HG03432 (cell line): ENCODE measurements at regions not wholly inside any gene's neighbourhood (a gene's known extent, or its start where the extent isn't known, plus 50 kb on each side); places are given as distances from the start of the nearest gene placed in this dataset.
"Not testable (repeated sequence)": the region's sequence is repeated elsewhere in the genome, so short reads cannot be mapped to it uniquely, and the experiment has no call there.

Experiments
- ATAC-seq: cut with Tn5 transposase; IDR thresholded peaks from one replicate; pipeline ENCODE4 v1.9.1; 2021; ENCODE audit warnings: mild to moderate bottlenecking, moderate library complexity; ENCODE audit not compliant: unreplicated experiment

DNA sequence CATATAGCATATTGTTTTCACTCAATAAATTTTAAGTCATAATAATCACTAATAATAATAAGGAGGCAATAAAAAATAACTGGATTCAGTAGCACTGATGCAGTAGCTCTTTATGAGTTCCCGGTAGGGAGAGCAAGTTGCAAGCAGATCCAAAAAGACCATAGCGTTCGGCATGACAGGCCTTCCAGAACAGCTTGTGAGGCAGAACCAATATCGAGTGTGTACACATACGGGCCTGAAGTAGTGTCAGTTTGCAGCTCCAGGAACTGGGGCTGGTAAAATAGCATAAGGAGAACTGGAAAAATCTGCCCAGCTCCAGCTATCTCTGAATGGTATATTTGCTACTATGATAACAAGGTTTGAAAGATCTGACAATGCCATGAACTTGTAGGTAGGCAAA lies 1607.8 kb upstream of the PIK3C3 start:
- ATAC-seq: no peak

DNA sequence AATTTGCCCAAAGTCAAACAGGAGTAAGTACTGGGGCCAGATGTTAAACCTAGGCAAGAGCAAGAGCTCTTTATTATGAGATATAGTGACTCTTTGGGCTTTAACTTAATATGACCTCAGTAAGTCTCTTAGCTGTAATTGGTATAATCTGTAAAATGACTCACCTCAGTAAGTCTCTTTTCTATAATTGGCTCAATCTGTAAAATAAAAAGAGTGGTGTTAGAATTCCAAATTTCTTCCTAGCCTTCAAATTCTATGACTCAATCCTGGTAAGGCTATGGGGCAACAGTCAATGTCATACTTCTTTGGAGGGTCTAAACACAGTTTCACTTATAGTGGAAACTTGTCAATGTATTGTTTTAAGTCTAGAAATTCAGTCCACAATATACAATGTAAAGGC lies 1608.9 kb upstream of the PIK3C3 start:
- ATAC-seq: no peak

DNA sequence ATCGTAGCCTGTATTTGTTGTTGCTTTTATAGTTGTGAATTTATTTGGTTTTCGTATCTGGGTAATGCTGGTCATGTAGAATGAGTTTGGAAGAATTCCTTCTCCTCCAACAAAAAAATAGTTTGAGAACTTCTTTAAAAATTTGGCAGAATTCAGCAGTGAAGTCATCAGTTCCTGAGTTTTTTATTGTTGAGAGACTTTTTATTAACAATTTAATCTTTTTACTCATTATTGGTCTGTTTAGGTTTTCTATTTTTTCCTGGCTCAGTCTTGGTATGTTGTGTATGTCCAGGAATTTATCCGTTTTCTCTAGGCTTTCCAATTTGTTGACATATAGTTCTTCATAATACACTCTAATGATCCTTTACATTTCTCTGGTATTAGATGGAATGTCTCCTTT lies 1613.3 kb upstream of the PIK3C3 start:
- no peak for ATAC-seq

DNA sequence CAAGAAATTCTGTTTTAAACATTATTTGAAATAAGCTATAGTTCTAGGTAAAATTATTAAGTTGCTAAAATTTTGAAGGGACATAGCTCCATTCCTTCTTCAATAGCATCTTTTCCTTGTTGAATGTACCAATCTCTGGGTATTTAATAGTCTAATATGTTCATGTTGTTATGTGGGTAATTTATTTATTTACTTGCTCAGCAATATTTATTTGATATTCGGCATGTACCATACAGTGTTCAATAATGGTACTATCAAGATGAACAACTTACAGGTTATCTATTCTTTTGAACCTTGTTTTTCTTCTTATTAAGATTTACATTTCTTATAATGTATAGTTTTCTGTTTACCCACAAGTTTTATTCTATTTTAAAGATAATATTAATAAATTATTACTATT lies 1616.8 kb upstream of the PIK3C3 start:
- no peak for ATAC-seq

DNA sequence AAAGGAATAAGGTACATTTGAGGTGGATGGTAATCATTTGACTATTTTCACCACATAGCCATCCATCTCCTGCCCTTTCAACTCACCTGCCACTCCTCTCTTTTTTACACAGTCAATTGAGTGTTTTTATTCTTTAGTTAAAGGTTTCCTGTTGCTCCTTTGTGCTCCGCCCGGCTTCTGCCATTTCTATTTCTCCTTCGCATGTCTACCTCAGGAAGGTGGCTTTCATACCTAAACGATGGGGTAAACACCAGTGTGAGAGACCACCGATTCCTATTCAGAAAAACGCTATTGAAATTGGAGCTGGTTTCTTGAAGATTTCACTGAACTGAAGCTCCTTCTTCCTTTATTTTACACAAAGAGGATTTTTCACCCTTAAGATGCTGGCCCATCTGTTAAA lies 1628.0 kb upstream of the PIK3C3 start:
- no peak for ATAC-seq

DNA sequence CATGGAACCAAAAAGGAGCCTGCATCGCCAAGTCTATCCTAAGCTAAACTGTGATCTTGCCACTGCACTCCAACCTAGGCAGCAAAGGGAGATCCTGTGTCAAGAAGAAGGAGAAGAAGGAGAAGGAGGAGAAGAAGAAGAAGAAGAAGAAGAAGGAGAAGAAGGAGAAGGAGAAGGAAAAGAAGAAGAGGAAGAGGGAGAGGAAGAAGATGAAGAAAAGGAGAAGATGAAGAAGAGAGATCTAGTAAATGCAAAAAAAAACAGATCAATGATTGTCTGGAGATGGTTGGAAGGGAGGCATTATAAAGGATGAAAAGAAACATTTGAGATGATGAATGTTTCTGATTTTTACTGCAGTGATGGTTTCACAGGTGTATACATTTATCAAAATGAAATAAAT lies 1629.0 kb upstream of the PIK3C3 start:
- no peak for ATAC-seq

DNA sequence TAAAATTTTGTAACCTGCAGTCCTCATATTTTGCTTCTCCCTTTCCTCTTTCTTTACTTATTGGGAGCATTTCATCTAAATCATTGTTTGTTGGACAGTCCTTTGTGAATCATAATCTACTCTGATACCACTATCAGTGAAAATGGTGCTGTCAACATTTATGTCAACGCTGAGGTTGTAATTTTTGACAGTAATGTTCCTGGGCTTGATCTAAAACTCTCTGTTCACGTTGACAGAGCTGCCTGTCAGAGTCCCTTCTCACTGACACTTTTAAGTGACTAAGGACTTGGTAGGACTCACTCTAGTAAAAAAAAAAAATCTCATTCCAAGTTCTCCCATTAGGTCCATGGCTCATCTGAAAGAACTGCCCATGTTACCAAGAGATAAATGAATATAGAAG lies 1640.8 kb upstream of the PIK3C3 start:
- ATAC-seq: no peak

DNA sequence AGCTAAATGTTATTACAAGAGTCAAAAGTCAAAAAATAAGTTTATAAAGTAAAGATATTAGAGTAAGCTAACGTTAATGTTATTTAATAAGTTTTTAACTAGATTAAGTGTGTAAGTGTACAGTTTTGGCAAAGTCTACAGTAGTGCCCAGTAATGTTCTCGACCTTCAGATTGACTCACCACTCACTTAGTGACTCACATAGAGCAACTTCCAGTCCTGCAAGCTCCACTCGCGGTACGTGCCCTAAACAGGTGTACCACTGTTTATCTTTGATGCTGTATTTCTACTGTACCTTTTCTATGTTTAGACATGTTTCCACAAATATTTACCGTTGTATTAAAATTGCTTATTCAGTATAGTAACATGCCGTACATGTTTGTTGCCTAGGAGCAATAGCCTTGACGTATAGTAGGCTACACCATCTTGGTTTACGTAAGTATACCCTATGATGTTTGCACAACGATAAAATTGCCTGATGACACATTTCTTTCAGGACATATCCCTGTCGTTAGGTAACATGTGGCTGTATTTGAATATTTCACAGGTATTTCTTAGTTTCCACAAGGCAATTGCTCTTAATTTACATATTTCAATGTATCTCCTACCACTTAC lies 1641.9 kb upstream of the PIK3C3 start:
- no peak for ATAC-seq

DNA sequence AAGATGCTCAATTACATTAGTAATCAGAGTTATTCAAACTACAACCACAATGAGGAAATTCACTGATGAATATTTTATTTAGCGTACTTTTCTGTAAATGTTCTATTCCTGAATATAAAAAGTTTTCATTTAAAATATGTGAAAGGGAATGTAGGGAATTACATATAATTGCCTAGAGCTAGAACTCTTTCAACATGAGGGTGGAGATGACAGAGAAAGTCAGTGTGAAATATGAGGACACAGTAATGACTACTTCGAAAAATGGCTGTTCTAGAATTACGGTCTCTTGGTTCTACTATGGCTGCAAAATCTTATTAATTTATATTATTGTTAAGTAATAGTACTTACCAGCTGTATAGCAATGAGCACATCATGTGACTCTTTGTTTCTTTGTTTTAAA lies 1647.4 kb upstream of the PIK3C3 start:
- no peak for ATAC-seq

DNA sequence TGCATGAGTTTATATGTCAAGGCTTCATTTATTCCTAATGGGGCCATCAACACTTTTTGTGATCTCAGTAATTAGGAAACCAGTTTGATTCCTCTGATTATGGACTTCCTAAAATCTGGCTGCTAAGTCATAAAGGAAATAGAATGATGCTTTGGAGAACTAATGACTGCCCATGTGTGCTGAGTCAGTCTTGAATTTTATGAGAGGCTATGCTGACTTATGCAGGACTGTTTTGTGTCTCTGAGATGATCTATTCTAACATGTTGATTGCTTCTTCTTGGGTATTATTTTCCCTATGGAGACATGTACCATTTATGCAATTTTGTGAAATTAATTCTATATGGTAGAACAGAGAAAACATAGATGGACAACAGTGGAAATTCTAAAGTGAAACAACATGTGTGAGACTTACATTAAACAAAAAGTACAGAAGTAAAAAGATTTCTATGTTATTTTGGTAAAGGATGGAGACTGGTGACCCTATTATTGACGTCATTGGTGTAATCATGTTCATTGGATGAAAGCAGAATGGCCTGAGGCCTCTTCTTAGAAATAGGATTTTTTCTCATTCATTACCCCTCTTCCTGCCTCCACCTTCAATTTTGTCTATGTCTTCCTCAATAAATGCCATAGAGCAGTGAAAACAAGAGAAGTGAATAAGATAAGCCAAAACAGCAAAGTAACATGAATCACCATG lies 1658.2 kb upstream of the PIK3C3 start:
- no peak for ATAC-seq

DNA sequence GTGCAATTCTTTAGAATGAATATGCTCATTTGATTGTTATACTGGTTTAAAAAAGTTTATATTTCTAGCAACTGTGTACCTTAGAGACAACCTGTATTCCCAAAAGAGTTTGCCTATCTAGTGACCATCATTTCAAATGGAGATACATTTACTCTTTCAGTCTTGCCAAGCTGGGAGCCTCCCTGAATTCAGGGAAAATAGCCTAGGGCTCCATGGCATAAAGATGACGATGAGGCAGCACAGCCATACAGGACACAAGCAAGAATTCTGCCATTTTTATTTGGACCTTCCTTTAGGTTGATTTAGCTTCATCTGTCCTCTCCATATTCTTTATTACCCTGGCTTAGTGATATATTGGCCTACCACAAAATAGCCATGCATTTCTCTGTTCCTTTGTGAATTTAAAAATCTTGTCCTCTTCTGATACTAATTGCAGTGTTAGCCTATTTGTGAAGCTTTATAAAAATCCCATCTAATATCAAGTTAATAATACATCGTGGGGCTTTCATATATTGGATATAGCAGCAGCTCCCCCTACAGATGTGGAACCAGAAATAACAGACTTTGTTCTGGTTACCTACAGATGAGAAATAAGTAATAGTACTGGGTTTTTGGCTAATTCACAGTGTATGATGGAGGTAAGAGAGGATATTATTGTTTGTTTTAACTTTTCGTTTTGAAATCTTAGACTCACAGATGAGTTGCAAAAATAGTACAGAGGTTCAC lies 1661.9 kb upstream of the PIK3C3 start:
- ATAC-seq: no peak

DNA sequence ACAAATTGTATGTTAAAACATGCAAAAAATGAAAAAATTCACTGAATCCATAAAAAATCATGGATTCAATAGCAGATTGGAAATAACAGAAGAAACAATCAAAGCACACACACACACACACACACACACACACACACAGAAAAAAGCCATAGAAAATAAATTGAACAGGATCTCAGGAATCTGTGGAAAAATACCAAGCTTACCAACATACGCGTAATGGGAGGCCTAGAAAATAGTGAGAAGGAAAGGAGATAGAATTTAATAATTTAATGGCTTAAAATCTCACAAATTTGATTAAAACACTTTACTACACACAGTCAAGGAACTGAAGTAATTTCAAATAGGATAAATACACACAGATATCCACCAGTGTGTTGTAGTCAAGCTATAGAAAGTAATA lies 1671.5 kb upstream of the PIK3C3 start:
- no peak for ATAC-seq

DNA sequence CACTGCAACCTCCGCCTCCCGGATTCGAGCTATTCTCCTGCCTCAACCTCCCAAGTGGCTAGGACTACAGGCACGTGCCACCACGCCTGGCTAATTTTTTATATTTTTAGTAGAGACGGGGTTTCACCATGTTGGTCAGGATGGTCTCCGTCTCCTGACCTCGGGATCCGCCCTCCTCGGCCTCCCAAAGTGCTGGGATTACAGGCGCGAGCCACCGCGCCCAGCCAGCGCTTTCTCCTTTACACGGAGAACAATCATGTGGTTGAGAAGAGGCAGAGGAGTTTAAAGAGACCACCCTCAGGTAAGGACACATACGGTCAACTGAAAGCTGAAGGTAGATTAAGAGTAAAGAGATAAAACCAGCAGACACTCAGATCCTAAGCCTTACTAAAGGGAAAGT lies 1673.7 kb upstream of the PIK3C3 start:
- not testable (repeated sequence) for ATAC-seq

DNA sequence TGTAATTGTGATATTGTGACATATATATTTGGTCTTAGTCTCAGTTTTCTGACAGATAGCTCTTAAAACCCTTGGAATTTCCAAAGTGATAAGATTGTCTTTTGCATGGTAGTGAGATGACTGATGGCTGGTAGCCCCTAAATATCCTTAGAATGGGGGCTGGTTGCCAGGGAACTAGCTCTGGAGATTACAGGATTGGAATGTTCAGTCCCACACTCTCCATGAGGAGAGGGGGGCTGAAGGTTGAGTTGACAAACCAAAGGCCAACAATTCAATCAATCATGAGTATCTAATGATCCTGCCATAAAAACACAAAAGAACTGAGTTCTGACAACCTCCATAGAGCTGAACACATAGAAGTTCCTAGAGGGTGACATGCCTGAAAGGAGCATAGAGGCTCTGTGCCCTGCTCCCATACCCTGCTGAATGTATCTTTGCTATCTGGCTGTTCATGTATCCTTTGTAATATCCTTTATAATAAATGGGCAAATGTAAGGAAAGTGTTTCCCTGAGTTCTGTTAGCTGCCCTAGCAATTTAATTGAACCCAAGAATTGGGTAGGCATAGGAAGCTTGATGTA lies 1680.3 kb upstream of the PIK3C3 start:
- no peak for ATAC-seq

DNA sequence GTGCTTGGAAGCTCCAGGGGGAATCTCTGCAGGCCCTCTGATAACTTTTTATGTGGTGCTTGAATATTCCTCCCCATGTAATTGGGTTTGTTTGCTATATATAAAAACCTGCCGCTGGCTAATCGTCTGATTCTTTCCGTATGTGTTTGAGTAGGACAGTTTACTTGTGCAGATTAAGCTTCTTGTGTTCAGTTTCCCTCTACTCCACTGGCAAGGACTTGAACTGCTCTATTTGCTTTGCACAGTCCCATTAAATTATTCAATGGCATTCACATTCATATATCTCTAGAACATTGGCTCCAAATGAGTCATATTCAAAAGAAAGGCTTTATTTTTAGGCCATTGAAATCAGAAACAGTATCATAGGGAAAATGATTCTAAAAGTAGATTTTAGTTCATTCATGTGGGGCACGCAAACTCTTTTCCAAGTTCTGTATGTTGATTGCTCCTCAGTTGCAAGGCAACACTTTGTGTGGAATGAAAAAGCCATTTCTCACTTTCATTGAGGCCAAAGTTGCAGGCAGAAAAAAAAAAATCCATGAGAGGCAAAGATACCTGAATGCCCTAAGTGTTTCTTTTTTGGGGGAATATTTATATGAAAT lies 1682.3 kb upstream of the PIK3C3 start:
- ATAC-seq: no peak

DNA sequence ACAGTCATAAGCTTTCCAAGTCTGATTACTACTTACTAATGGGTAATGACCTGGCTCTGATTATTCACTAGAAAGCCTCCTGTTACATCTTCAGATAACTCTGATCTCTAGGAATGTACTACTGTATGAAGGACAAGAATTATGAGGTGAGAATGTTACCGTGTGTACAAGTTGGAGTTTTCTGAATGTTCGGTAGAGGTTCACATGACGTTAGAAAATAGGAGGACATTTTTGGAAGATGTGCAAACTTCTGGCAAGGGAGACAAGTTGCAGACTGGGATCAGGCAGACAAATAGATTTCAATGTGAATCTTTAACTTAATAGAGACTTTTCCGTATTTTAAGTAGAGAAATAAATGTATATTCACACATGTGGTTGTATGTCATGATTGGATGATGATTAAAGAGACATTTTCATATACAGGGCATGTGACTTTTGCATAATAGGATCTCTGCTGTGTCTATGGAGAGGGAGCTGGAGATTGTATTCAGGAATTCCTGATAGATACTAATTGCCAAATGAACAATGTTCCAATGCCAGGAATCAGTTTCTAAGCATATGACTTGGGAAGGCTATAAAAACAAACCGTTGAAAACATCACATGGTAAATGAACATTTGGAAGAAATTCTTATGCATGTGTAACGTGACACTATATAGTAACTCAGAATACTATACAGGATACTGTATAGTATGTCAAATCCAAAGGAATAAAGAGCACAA lies 1695.8 kb upstream of the PIK3C3 start:
- ATAC-seq: no peak

DNA sequence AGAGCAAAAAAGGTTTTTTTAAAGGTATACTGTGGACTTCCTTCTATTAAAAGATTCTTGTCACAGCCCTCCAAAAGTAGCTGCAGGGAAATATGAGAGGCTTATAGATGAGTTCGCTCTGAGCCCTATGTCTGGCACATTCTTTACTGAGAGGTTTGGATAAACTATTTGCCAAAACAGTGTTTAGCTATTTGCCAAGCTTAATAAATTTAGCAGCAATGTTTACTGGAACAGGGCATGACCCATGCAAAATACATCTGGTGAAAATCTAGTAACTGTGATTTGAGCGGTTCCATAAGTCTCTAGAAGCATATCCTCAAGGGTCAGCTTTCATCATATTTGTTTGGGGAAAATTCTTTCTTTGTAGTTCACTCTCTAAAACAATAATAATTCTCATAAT lies 1696.7 kb upstream of the PIK3C3 start:
- ATAC-seq: no peak

DNA sequence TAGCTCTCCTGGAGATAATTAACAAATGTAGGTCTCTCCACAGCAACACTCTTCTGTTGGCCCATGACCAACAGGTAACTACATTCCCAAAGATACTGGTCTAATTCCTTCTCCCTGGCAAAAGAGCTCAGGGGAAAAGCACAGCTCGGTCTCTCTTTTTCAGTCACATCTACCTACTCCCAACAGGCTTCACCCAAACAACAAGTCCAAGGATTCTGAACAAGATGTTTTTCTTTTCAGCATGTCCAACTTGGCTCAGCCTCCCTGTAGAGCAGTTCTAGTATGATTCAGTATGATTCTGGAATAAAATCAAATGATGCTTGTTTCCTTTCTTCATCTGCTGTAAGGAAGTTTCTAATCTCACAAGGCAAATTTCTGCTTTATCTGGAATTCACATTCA lies 1704.8 kb upstream of the PIK3C3 start:
- ATAC-seq: no peak

DNA sequence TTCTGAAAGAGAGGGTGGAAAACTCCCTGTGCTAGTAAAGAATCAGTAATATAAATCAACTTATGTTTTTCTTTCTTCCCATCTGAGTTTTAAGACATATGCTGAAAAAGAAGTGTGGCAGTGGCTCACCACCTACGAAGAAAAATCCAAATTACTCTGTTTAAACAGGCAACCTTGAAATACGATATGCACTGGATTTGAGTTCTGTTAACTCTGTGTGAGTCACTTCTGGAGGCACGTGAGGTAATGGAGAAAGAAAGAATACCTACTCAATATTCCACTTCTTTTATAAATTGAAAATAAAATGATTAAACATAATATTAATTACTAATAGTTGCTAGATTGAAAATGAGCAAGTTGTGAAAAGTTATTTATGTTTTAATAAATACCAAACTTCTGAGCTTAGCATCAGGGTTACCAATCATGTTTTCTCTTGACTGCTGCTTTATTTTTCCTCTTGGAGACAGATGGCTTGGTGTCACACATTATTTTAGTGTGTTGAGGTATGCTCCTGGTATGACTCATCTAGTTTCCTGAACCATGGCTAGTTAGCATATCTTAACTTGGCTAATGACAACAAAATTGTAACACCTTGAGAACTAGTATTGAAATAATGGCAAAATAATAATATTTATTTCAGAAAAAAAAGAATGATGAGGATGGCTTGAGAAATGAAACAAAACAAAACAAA lies 1705.5 kb upstream of the PIK3C3 start:
- ATAC-seq: no peak

DNA sequence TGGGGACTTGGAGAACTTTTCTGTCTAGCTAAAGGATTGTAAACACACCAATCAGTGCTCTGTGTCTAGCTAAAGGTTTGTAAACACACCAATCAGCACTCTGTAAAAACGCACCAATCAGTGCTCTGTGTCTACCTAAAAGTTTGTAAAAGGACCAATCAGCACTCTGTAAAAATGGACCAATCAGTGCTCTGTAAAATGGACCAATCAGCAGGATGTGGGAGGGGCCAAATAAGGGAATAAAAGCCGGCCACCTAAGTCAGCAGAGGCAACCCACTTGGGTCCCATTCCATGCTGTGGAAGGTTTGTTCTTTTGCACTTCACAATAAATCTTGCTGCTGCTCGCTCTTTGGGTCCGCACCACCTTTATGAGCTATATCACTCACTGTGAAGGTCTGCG lies 1709.4 kb upstream of the PIK3C3 start:
- not testable (repeated sequence) for ATAC-seq
